ENCODE measurements at regions not wholly inside any gene's neighbourhood (a gene's known extent, or its start where the extent isn't known, plus 50 kb on each side); places are given as distances from the start of the nearest gene placed in this dataset.

DNA sequence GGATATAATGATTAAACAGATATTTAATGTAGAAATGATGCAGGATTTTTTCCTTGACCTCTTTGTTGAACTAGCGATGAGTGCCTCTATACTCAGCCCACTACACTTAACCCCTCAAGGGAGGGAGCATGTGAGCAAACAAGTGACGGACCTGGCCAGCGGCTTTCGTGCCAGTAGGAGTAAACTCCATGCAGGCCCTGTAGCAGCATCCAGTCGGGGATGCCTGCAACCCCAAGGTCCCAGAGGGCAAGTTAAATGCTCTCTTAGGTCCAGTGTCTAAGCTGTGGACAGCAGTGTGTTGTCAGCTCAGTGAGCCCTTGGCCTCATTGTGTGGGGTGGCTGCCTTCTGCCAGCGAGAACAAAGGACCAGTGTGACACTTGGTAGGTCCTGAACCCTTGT lies 708.7 kb downstream of the TECRL start:
- TF ChIP-seq, protein P1, sequence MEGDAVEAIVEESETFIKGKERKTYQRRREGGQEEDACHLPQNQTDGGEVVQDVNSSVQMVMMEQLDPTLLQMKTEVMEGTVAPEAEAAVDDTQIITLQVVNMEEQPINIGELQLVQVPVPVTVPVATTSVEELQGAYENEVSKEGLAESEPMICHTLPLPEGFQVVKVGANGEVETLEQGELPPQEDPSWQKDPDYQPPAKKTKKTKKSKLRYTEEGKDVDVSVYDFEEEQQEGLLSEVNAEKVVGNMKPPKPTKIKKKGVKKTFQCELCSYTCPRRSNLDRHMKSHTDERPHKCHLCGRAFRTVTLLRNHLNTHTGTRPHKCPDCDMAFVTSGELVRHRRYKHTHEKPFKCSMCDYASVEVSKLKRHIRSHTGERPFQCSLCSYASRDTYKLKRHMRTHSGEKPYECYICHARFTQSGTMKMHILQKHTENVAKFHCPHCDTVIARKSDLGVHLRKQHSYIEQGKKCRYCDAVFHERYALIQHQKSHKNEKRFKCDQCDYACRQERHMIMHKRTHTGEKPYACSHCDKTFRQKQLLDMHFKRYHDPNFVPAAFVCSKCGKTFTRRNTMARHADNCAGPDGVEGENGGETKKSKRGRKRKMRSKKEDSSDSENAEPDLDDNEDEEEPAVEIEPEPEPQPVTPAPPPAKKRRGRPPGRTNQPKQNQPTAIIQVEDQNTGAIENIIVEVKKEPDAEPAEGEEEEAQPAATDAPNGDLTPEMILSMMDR (IDR thresholded peaks at IDR 0.05), result no peak
- no peak for TF ChIP-seq POLR2A (IDR thresholded peaks at IDR 0.05)
- TF ChIP-seq POLR2AphosphoS5 (IDR thresholded peaks at IDR 0.05), result no peak
